ENCODE measurements at regions not wholly inside any gene's neighbourhood (a gene's known extent, or its start where the extent isn't known, plus 50 kb on each side); places are given as distances from the start of the nearest gene placed in this dataset.

DNA sequence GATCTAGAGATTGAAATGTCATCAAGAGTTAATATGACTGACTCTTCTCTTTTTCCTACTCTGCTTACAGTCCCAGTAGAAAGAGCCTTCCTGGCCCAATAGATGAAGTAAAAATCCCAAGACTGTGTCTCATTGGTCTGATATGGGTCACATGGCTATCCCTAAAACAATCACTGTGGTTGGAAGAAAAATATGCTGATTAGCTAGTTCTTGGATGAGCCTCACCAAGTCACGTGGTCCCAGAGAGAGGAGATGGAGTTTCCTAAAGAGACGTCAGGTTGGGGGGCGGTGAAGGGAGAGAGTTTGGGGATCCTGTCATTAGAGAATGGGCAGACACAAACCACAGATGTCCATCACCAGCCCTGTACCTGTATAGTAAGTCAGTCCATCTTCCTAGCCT, 466.3 kb downstream of the HAPSTR1 start:
- DNase-seq (ENCODE audit: low read depth) = no peak

DNA sequence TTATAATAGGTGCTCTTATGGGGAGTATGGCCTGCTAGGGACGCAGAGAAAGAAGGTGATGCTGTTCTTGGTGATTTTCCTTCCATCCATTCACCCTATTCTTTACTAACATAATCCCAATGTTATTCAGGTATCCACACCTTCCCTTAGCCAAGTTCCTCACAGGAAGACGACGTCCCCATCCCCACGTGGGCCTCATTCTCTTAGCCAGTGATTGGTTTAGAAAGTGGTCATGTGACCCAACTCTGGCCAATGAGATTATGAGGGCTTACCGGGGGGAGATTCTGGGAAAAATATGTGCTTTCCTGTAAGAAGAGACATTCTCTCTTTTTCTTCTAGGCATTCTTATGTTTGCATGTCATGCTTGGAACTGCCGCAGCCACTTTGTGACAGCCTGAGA, 474.7 kb downstream of the HAPSTR1 start:
- DNase-seq (ENCODE audit: low read depth) = no peak

DNA sequence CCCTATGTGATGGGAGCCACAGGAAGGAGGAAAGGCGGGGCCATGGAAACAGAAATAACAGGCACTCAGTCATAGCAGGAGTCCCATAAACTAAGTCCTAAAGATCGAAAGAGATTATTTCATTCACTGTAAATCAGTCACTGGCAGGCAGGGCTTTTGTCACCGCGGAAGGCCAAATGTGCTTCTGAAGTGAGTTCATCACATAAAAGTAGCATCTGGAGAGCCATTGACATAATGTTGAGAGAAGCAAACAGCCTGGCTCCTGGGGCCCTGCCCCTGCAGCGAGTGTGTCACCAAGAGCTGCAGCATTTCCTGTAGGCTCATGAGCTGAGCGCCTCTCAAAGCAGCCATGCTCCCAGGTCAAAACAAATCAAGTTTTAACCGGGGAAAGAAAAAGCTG, 476.2 kb downstream of the HAPSTR1 start:
- no peak for DNase-seq (ENCODE audit: low read depth)

DNA sequence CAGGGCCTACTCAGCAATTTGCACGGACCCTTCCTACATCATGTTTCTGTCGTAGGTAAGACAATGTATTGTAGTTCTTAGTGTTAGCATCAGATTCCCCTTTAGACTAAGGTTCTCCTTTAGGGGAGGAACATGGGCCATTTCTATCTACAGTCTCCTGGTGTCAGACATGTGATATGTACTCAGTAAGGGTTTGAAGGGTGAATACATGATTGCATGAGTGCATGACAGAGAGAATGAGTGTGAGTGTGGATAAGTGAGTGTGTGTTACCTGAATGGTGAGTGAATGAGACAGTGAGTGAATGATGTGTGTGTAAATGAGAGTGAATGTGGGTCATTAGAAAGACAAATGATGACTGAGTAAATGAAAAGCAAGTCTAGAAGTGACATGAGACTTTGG, 476.8 kb downstream of the HAPSTR1 start:
- no peak for DNase-seq (ENCODE audit: low read depth)

DNA sequence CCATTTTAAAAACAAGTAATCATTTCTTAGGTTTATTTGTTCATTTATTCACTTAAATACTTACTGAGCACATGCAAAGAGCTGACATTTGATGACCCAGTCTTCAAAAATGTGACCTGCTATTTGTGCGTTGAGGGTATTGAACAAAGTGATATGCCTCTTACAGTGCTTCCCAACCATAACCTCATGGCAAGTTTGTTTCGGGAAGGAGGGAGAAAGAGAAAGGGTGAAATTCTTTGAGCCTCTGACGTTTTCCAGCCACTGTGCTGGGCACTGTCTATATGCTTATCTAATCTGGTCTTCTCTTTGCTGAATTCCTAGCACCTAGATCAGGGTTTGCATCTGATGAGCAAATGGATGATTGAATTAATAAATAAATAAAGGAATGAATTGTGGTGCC, 479.1 kb downstream of the HAPSTR1 start:
- no peak for DNase-seq (ENCODE audit: low read depth)

DNA sequence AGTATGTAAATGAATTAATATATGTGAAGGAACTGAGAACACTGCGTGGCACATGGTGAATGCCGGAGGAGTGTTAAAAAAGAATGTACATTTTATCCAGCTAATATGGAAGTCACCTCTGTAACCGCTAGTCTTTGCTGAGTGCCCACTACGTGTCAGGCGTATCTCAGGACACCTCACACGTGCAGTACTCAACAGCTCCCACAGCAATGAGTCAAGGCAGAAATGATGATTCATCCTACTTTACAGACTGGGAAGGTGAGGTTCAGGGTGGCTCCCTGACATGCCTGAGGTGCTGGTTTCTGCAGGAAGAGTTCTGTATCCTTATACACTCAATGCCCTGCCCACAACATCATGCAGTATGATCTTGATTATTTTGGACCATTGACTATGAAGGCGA, 487.0 kb downstream of the HAPSTR1 start:
- DNase-seq (ENCODE audit: low read depth) = no peak

DNA sequence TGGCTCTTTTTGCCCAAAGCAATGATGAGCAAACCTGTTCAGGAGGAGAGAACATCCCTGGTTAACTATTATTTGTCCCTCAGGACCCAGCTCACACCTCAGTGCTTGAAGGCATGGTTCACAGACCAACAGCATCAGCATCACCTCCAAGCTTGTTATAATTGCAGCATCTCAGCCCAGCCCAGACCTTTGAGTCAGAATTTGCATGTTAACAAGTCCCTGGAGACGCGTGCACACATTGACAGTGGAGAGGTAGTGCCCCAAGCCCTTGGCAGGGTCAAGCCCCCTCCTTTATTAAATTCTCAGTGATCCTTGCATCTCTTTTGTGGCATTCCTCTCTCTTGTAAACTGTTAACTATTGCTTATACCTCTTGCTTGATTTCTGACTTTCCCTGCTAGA, 488.6 kb downstream of the HAPSTR1 start:
- DNase-seq (ENCODE audit: low read depth) = no peak

DNA sequence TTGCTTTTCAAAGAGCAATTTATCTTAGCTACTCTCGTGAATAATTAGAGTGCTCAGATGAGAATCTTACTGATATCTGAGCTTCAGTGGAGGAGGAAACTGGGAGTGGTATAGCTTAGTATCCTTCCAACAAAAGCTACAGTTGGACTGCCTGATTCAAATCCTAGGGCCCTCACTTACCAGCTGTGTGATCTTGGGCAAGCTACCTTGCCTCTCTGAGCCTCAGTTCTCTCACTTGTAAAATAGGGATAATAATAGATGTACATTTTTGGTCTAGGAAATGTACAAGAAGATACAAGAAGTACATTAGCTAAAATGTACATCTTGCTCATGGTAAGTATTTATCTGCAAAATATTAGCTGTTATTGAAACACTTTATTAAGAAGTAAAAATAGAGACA, 502.0 kb downstream of the HAPSTR1 start:
- DNase-seq (ENCODE audit: low read depth) = no peak

DNA sequence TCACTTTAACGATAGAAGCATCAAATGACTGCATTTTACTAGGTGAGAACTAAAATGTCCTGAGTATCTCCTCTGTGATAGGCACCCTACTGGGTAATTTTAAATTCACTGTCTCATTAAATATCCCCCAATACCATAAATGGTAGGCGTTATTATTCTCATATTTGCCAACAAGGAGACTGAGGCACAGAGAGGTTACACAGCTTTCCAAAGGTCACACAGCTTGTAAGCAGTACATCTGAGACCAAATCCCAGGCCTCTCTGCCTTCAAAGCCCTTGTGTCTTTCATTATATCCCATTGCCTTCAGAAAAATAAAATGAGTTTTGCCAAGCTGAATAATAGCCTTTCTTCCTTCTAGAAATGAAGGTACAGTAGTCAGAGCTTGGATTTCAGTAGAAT, 502.6 kb downstream of the HAPSTR1 start:
- no peak for DNase-seq (ENCODE audit: low read depth)

DNA sequence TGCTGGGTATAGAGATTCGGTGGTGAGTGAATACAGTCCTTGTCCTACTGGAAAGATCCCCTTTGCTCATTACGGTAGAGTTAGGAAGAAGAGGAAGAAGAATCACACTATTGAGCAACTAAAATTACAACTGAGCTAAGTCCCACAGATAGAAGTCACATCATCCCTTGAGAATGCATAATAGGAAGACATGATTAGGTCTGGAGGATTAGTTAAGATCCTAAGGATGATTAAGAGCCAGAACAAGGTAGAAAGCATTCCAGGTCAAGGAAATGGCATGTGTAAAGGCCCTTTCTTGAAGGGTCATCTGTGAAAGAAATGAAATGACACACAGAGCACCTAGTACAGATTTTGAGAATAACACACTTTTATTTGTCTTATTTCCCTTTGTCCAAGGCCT, 503.5 kb downstream of the HAPSTR1 start:
- DNase-seq (ENCODE audit: low read depth) = no peak

DNA sequence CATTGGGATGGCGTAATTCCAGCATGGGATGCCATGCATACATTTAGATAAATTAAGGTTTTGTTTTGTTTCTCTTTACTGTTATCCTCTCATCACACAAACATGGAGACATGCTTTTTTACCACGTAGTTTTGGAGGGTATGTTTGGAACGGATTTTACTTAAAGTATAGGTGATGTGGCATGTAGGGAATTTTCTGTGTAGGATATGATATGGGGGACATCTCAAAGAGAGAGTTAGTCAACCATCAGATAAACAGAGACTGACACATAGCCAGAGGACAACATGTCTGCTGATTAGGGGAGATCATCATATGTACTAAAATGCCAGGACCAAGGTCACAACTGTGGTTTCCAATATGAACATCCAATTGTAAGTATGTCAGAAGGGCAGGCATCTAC, 503.9 kb downstream of the HAPSTR1 start:
- no peak for DNase-seq (ENCODE audit: low read depth)

DNA sequence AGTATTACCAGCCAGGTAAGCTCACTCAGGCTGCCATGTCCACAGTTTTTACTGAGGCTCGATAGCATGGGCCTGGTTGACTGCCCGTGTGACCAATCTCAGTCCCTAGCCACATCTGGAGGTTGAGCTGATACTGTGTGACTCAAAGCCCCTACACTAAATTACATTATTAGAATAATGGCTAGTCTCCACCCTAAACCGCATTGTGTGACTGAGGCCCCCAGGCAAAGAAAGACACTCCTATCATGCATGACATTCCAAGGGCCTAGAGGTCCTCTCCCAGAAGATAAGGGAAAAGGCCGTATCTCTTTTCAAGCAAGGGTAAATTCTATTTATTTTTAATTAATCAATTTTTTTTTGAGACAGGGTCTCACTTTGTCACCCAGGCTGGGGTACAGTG, 505.3 kb downstream of the HAPSTR1 start:
- DNase-seq (ENCODE audit: low read depth) = no peak

DNA sequence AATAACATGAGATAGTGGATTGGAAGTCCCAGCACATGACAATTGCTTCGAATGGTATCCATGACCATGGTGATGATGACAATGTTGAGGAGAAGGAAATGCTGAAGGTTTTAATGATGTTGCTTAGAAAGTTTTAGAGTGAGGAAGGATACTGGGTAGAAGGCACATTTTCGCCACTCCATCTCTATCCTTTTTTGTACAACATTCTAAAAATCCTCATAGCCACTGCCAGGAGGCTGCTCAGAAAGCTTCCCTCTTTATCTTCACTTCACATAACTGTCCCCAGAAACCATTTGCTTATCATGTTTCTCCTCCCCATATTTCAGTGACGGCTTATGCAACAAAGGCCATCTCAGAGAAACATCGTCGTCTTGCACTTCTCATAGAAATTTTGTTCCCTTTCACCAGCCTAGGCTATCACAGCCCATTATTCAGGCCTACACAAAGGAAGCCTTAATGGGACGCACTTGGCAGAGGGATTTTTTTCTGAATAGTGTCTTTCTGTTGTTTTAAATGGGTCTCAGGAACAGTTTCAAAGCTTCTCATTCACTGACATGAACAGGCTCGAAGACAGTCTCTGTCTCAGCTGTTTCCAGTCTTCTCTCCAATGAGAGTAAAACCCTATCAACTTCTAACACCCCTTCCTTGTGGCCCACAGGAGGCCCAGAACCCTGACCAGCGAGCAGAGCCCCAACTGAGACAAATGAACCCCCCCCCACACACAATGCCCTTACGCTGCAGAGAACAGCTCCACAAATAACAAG, 506.7 kb downstream of the HAPSTR1 start:
- no peak for DNase-seq (ENCODE audit: low read depth)

DNA sequence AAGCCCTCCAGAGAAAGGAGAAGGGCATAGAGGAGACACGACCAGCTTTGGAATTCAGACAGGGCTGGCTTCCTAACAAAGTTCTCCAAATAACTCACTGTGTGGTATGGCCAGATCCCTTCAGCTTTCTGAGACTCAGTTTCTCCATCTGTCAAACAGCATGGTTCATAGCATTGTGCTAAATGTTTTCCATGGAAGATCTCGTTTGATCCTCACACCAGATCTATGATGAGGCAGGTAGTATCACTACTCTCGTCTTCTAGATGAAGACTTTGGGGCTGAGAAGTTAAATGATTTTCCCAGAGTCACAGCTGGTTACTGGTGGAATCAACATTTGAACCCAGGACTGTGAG, 507.3 kb downstream of the HAPSTR1 start:
- no peak for DNase-seq (ENCODE audit: low read depth)

DNA sequence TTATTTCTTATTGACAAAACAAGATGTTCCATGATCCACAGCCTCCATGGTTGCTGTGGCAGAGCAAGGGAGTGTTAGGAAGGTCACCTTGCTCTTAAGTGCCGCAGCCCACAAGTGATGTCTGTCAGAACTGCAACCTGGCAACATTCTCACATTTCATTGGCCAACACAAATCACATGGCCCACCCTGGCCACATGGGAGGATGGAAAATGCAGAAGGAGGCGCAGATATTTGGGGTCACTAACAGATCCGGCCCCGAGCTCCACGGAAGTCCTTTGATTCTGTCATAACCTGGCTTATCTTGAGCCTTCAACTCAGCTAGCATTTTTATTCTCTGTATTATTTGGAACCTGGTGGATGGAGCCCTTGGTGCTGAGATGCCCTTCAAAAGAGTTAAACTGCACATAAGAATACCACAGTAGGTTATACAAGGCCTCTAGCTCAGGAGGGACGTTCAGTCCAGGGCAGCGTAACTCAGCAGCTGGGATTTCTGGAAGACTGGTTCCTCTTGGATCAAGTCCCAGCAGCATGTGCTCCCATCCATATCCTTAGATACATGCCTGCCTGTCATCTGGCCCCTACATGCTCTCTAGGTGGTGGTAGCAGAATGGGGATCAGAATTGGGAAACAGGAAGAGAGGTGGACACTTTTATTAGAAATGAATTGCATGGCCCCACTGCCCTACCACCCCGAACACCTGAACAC, 508.1 kb downstream of the HAPSTR1 start:
- DNase-seq (ENCODE audit: low read depth) = no peak

DNA sequence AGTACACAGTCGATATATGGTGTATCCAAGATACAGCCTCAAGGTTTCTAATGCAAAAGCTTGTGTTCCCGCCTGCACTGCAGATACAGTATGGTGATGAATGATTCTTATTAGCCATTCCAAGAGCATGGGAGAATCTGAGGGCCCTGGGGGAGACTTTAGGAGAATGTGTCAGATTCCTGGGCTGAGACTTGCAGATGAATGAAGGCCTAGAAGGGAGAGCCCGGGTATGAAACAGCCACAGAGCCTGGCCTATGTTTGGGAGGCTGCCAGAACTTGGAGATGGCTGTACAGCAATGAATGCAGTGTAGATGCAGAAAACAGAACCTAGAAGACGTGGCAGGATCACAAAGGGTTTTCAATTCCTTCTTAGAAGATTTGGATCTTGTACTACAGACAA, 510.7 kb downstream of the HAPSTR1 start:
- no peak for DNase-seq (ENCODE audit: low read depth)

DNA sequence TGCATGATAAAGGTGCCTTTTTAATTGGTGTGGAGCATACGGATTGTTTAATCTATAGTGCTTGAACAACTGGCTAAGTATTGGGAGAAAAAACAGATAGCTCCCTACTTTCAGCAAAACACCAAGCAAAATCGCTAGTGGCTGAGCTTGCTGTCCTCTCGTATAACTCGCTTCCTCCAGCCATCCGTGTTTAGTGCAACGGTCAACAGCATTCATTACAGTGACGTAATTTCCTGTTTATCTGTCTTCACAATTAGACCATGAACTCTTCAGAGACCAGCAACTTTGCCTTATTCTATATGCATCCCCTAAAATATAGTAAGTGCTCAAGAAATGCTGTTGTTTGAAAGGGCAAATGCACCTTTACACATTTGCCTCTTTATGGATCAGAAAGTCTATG, 511.9 kb downstream of the HAPSTR1 start:
- no peak for DNase-seq (ENCODE audit: low read depth)

DNA sequence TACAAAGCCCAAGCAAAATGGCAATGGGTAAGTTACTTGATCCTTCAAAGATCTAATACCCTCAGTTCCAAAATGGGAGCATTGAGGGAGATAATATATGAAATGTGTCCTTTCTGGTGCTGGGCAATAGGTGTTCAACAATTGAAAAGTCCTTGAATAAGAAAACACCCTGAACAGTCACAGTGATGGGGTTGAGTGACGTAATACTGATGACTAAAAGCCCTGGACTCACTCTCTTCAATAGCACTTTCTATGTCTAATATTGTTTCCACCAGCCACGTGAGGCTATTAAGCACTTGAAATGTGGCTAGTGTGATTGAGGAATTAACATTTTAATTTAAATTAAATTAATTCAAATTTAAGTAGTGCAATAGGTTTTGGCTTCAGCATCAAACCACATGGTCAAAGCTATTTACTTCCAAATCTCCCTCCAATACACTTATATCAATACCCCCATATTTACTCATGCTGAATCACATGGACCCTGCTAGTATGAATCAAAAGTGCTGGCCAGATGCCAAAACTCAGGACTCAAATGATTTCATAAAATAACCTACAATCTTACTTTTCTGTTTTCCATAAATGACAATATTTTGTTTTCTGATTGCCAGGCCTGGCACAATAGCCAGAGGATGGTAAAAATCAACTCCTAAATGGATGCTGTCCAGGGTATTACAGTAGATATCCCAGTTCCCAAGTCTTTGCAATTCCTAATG, 516.2 kb downstream of the HAPSTR1 start:
- no peak for DNase-seq (ENCODE audit: low read depth)

DNA sequence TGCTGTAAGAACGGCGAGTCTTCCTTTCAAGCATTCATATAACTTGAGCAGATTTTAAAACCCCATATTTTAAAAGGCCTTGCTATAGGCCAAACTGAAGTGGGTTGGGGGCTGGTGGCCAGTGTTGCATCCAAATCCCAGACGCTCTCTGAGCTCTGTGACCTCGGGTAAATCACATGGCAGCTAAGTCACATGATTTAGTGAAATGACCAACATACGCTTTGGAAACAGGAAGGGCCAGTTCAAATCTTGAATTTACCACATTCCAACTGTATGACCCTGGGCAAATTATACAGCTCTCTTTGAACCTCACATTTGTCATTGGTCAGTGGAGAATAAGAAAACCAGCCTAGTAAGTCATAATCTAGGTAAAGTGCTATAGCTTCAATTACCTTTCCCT, 519.3 kb downstream of the HAPSTR1 start:
- DNase-seq (ENCODE audit: low read depth) = no peak

DNA sequence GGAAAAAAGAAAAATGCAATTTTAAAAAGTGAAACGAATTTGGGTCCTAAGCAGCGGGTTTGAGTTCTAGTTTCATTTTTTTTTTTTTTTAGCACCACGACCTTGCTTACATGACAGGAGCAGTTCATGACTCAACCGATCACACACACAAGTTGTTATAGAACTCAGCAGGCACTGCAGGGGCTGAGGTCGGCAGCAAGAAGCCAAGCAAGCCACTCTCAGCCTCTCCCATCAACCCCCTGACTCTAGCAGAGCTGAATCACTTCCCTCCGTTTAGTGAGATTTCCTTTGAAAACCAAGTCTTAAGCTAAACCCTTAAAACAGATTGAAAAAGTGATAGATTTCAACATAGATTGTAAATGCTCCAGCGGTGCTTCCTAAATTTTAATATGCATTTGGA, 520.8 kb downstream of the HAPSTR1 start:
- no peak for DNase-seq (ENCODE audit: low read depth)

DNA sequence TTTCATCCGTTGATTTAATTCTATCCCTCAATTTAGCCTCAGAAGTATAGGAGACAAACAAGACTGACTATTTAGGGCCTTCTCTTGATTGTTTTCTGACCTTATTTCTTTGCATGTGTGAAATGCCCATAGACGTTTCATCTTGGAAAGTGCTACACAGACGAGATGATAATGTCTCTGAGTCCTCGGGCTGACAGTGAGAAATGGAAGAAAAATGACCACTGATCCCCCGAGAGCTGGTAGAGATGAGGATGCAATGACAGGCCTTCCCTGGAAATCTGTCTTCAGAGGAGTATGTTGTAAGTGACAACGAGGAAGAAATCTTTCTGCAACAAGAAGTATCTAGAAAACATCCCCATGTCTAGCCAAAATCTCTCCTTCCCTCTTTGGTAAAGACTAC, 522.9 kb downstream of the HAPSTR1 start:
- no peak for DNase-seq (ENCODE audit: low read depth)

DNA sequence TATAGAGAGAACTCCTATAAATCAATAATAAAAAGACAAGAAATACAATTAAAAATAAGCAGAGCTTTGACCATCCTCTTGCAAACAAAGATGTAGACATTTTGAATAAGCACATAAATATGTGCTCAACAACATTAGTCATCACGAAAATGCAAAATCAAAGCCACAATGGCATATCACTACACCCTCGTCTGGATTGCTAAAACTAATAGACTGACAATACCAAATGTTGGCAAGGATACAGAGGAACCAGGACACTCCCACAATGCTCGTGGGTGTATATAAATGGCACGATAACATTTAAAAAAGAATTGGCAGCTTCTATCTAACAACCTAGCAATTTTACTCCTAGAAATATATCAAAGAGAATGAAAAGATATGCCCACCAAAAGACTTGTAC, 530.8 kb downstream of the HAPSTR1 start:
- DNase-seq (ENCODE audit: low read depth) = no peak

DNA sequence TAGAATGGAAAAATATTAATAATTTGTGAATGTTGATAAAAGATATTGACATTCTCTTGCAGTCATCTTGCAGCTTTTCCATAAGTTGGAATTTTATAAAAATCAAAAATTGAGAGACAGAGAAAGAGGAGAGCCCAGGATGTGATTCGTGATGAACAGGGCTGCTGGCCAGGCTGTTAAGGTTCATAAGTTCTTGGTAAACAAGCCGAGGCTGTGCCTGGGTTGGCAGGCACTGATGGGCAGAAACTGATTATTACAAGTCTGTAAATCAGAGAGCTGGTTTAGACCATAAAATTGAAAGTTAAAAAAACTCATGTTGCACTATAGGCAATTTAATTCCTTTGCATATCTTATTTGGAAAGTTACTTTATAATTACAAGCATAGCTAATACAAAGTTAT, 533.7 kb downstream of the HAPSTR1 start:
- DNase-seq (ENCODE audit: low read depth) = no peak
